ENCODE measurements at regions not wholly inside any gene's neighbourhood (a gene's known extent, or its start where the extent isn't known, plus 50 kb on each side); places are given as distances from the start of the nearest gene placed in this dataset.
"Not testable (repeated sequence)": the region's sequence is repeated elsewhere in the genome, so short reads cannot be mapped to it uniquely, and the experiment has no call there.

DNA sequence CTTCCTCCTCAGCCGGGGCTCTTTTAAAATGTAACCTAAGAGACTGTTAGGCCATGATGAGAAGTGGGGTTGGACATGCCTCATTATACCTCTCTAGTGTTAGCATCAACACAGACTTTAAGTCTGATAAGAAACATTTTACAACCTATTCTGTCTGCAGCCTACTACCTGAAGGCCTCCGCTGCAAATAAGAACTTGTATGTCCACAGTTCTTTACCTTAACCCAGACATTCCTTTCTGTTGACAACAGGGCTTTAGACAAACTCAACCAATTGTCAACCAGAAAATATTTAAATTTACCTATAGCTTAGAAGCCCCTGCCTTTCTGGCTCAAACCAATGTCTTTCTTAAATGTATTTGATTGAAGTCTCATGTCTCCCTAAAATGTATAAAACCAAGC, 1418.6 kb downstream of the STIM2 start (continued):
- TF ChIP-seq NFYB (IDR thresholded peaks at IDR 0.05; ENCODE audit: insufficient read depth, low read depth, low read length) = no peak

DNA sequence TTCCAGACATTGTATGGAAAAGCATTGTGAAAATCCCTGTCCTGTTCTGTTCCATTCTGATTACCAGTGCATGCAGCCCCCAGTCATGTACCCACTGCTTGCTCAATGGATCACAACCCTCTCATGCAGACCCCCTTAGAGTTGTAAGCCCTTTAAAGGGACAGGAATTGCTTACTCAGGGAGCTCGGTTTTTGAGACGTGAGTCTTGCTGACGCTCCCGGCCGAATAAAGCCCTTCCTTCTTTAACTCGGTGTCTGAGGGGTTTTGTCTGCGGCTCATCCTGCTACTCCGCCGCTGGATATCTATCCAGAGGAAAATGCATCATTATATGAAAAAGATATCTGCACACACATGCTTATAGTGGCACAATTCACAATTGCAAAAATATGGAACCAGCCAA, 1425.6 kb downstream of the STIM2 start:
- RAD21 ChIA-PET (ENCODE audit: unreplicated experiment); CTCF ChIA-PET; POLR2A ChIA-PET: not testable (repeated sequence)

DNA sequence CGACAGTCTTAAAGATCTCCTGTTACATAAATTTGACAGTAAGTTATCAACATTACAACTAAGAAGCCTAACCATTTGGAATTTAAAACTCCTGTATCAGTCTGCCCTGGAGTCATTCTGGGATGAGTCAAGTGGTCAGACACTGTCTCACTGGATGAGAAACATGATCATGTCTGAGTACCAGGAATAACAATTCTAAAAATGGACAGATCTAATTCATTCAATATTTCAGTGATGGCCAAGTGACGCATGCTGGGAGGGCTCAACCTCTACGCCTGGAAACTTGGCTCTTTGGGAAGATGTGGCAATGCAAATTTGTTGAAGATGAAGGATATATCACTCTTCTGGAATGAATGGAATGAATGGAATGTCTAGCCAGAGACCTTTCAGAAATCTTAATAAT, 1427.2 kb downstream of the STIM2 start:
- RAD21 ChIA-PET (ENCODE audit: unreplicated experiment) = no interaction called here
- WGBS (ENCODE audit: insufficient coverage, insufficient replicate concordance, low lambda C conversion rate, missing lambda C conversion rate) = 13% methylated on average over 3 of the region's 3 CpGs
- DNase-seq (ENCODE audit: low read depth, low spot score) = no peak
- no peak for ATAC-seq
- Histone ChIP-seq H3K4me1 (ENCODE audit: control insufficient read depth, insufficient read depth, low read length) (no peaks in the 10 kb centered on the region), H3K9ac (ENCODE audit: control insufficient read depth, insufficient read depth, low read length) (no peak overlapping the region), H3K36me3 (ENCODE audit: control insufficient read depth in 2 of 2, insufficient read depth in 2 of 2, low read length in 1 of 2) (no peaks in the 10 kb centered on the region), H3K4me3 (no peak overlapping the region), H4K20me1 (ENCODE audit: control insufficient read depth, insufficient read depth) (no peaks in the 10 kb centered on the region), H3K79me2 (ENCODE audit: control insufficient read depth, insufficient read depth, low read length) (no peaks in the 10 kb centered on the region), H3K27me3 (replicated peaks in 1 of 2; ENCODE audit: control insufficient read depth in 2 of 2, insufficient read depth in 2 of 2, low read length in 1 of 2) (no peaks in the 10 kb centered on the region), H2AFZ (ENCODE audit: control insufficient read depth, low read depth, low read length) (no peak overlapping the region), H3K27ac (ENCODE audit: control insufficient read depth, insufficient read depth) (no peak overlapping the region), H3K9me3 (replicated peaks; ENCODE audit: control insufficient read depth, insufficient read depth, low read length) (no peaks in the 10 kb centered on the region), H3K4me2 (ENCODE audit: control insufficient read depth, insufficient read depth) (no peak overlapping the region)
- no peak for TF ChIP-seq PML (IDR thresholded peaks at IDR 0.05; ENCODE audit: low read length)
- no peak for TF ChIP-seq SMC3 (IDR thresholded peaks at IDR 0.05; ENCODE audit: borderline replicate concordance, low read length)
- no peak for TF ChIP-seq RBBP5 (conservative IDR thresholded peaks at IDR 0.05)
- TF ChIP-seq, protein P1, sequence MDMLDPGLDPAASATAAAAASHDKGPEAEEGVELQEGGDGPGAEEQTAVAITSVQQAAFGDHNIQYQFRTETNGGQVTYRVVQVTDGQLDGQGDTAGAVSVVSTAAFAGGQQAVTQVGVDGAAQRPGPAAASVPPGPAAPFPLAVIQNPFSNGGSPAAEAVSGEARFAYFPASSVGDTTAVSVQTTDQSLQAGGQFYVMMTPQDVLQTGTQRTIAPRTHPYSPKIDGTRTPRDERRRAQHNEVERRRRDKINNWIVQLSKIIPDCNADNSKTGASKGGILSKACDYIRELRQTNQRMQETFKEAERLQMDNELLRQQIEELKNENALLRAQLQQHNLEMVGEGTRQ (IDR thresholded peaks at IDR 0.05; ENCODE audit: borderline replicate concordance, low read depth, low read length) = no peak
- TF ChIP-seq KDM1A (IDR thresholded peaks at IDR 0.05; ENCODE audit: borderline replicate concordance) = no peak
- TF ChIP-seq YBX1 (IDR thresholded peaks at IDR 0.05) = no peak
- intact Hi-C loops (cut with micrococcal nuclease; ENCODE audit: unreplicated experiment) (no loop called here), in situ Hi-C loops (cut with MboI) (no loop called here)
- SMC1A ChIA-PET (ENCODE audit: uncharacterized antibody, unreplicated experiment) = no interaction called here
- CTCF ChIA-PET = no interaction called here
- no peak for FAIRE-seq
- no TSS peak for BruUV-seq (replicated peaks)
- POLR2A ChIA-PET = no interaction called here

More for the DNA sequence above, 1425.6 kb downstream of the STIM2 start:
- H4K20me1 ChIP-seq (ENCODE audit: control insufficient read depth, insufficient read depth); H2AFZ ChIP-seq (ENCODE audit: control insufficient read depth, low read depth, low read length); intact Hi-C loops (cut with micrococcal nuclease; ENCODE audit: unreplicated experiment); H3K4me3 ChIP-seq; SMC1A ChIA-PET (ENCODE audit: uncharacterized antibody, unreplicated experiment); FAIRE-seq; DNase-seq (ENCODE audit: low read depth, low spot score); H3K27ac ChIP-seq (ENCODE audit: control insufficient read depth, insufficient read depth); H3K79me2 ChIP-seq (ENCODE audit: control insufficient read depth, insufficient read depth, low read length); ATAC-seq; BruUV-seq (replicated peaks); H3K36me3 ChIP-seq (ENCODE audit: control insufficient read depth in 2 of 2, insufficient read depth in 2 of 2, low read length in 1 of 2); H3K4me1 ChIP-seq (ENCODE audit: control insufficient read depth, insufficient read depth, low read length); H3K9me3 ChIP-seq (replicated peaks; ENCODE audit: control insufficient read depth, insufficient read depth, low read length); H3K4me2 ChIP-seq (ENCODE audit: control insufficient read depth, insufficient read depth); H3K27me3 ChIP-seq (replicated peaks in 1 of 2; ENCODE audit: control insufficient read depth in 2 of 2, insufficient read depth in 2 of 2, low read length in 1 of 2); in situ Hi-C loops (cut with MboI); H3K9ac ChIP-seq (ENCODE audit: control insufficient read depth, insufficient read depth, low read length): not testable (repeated sequence)
- WGBS (ENCODE audit: insufficient coverage, insufficient replicate concordance, low lambda C conversion rate, missing lambda C conversion rate) = 65% methylated on average over 9 of the region's 9 CpGs

Data from GM12878 (cell line).